ENCODE measurements at regions not wholly inside any gene's neighbourhood (a gene's known extent, or its start where the extent isn't known, plus 50 kb on each side); places are given as distances from the start of the nearest gene placed in this dataset.
A peak's percentile ranks its signal among the peaks of the same experiment; 100 is the strongest.
"Not testable (repeated sequence)": the region's sequence is repeated elsewhere in the genome, so short reads cannot be mapped to it uniquely, and the experiment has no call there.

GRCh38 chr7:68248973-68249372 is 1252.3 kb downstream of the TYW1 start:
- ChIA-PET CTCF (ENCODE audit: partially characterized antibody) (no interaction called here), POLR2A (ENCODE audit: partially characterized antibody) (no interaction called here)
- H3K36me3 Mint-ChIP-seq, result no peaks in the 10 kb centered on the region
- H3K27me3 ChIP-seq (ENCODE audit: insufficient read depth, low read length), result no peaks in the 10 kb centered on the region
- peaks cover 0 to 2% (median under 1%) of the 10 kb centered on the region in 4 donors for H3K4me1 Mint-ChIP-seq
- peaks cover 6 to 27% (median 19%) of the 10 kb centered on the region in 8 donors for H3K9me3 Mint-ChIP-seq
- no peak overlapping the region for H3K4me3 Mint-ChIP-seq
- H3K27ac Mint-ChIP-seq, result no peak overlapping the region
- intact Hi-C loops (cut with micrococcal nuclease), result no loop called here
- H3K9me3 ChIP-seq (ENCODE audit: control insufficient read depth in 1 of 2, low read length in 2 of 2), result no peaks in the 10 kb centered on the region
- no peaks in the 10 kb centered on the region for H3K27me3 Mint-ChIP-seq
- H3K4me1 ChIP-seq (ENCODE audit: insufficient read depth, low read length), result no peaks in the 10 kb centered on the region
- no peak overlapping the region for H3K4me3 ChIP-seq (ENCODE audit: low read length in 2 of 2)
- H3K36me3 ChIP-seq (ENCODE audit: insufficient read depth, low read length), result no peaks in the 10 kb centered on the region
- H3K27ac ChIP-seq (ENCODE audit: low read depth, low read length), result no peak overlapping the region
- DNase-seq, result no peak

GRCh38 chr7:68249611-68250010 is 1253.0 kb downstream of the TYW1 start:
- Histone ChIP-seq H3K4me1 (ENCODE audit: insufficient read depth, low read length) (no peaks in the 10 kb centered on the region), H3K9me3 (ENCODE audit: control insufficient read depth in 1 of 2, low read length in 2 of 2) (no peaks in the 10 kb centered on the region), H3K27ac (ENCODE audit: low read depth, low read length) (no peak overlapping the region), H3K36me3 (ENCODE audit: insufficient read depth, low read length) (no peaks in the 10 kb centered on the region), H3K4me3 (ENCODE audit: low read length in 2 of 2) (no peak overlapping the region), H3K27me3 (ENCODE audit: insufficient read depth, low read length) (no peaks in the 10 kb centered on the region)
- Mint-ChIP-seq H3K4me1 (peaks cover 0 to 2% (median under 1%) of the 10 kb centered on the region in 4 donors), H3K36me3 (no peaks in the 10 kb centered on the region), H3K27ac (no peak overlapping the region), H3K9me3 (peaks cover 6 to 27% (median 18%) of the 10 kb centered on the region in 8 donors), H3K27me3 (no peaks in the 10 kb centered on the region), H3K4me3 (peak overlapping the region in 1 of 8 donors; percentile 31)
- intact Hi-C loops (cut with micrococcal nuclease), result no loop called here
- no peak for DNase-seq
- CTCF ChIA-PET (ENCODE audit: partially characterized antibody), result no interaction called here
- POLR2A ChIA-PET (ENCODE audit: partially characterized antibody), result no interaction called here

DNA sequence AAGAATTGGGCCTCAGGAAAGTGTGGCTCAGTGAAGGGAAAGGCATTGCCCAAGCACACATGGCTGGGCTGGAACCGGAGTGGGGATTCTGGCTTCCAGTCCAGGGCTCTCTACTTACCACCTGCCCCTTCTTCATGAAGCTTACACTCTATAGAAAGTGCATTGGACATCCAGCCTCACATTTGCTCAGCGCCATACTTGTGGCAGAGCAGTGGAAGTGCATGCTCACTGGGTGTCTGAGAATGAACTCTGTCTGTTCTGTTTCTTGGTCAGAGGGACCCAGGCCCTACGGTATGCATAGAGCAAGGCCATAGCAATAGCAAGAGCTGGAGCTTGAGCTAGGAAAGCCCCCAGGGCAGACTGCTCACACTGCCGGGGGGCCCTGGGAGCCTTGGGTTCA is 1253.5 kb downstream of the TYW1 start:
- intact Hi-C loops (cut with micrococcal nuclease), result no loop called here
- Mint-ChIP-seq H3K4me3 (no peak overlapping the region), H3K27ac (no peak overlapping the region), H3K36me3 (no peaks in the 10 kb centered on the region), H3K27me3 (no peaks in the 10 kb centered on the region), H3K4me1 (peaks cover 0 to 2% (median under 1%) of the 10 kb centered on the region in 4 donors), H3K9me3 (peaks cover 6 to 28% (median 16%) of the 10 kb centered on the region in 8 donors)
- Histone ChIP-seq H3K27ac (ENCODE audit: low read depth, low read length) (no peak overlapping the region), H3K9me3 (ENCODE audit: control insufficient read depth in 1 of 2, low read length in 2 of 2) (no peaks in the 10 kb centered on the region), H3K4me3 (ENCODE audit: low read length in 2 of 2) (no peak overlapping the region), H3K36me3 (ENCODE audit: insufficient read depth, low read length) (no peaks in the 10 kb centered on the region), H3K4me1 (ENCODE audit: insufficient read depth, low read length) (no peaks in the 10 kb centered on the region), H3K27me3 (ENCODE audit: insufficient read depth, low read length) (no peaks in the 10 kb centered on the region)
- ChIA-PET POLR2A (ENCODE audit: partially characterized antibody) (no interaction called here), CTCF (ENCODE audit: partially characterized antibody) (no interaction called here)
- DNase-seq, result no peak

DNA sequence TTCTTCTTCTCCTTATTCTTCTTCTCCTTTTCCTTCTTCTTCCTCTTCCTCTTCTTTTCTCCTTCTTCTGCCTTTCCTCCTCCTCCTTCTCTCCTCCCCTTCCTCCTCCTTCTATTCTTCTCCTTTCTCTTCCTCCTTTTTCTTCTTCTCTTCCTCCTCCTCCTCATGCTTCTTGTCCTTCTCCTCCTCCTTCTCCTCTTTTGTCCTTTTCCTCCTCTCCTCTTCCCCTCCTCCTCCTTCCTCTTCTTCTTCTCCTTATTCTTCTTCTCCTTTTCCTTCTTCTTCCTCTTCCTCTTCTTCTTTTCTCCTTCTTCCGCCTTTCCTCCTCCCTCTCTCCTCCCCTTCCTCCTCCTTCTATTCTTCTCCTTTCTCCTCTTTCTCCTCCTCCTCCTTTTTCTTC is 1258.2 kb downstream of the TYW1 start:
- DNase-seq; H3K4me1 ChIP-seq (ENCODE audit: insufficient read depth, low read length); H3K4me3 Mint-ChIP-seq; CTCF ChIA-PET (ENCODE audit: partially characterized antibody); POLR2A ChIA-PET (ENCODE audit: partially characterized antibody); H3K36me3 ChIP-seq (ENCODE audit: insufficient read depth, low read length); H3K4me3 ChIP-seq (ENCODE audit: low read length in 2 of 2); intact Hi-C loops (cut with micrococcal nuclease); H3K27me3 Mint-ChIP-seq; H3K9me3 ChIP-seq (ENCODE audit: control insufficient read depth in 1 of 2, low read length in 2 of 2); H3K36me3 Mint-ChIP-seq; H3K27ac ChIP-seq (ENCODE audit: low read depth, low read length); H3K4me1 Mint-ChIP-seq; H3K27me3 ChIP-seq (ENCODE audit: insufficient read depth, low read length); H3K27ac Mint-ChIP-seq: not testable (repeated sequence)
- peaks cover 0 to 23% (median 7%) of the 10 kb centered on the region in 8 donors for H3K9me3 Mint-ChIP-seq

DNA sequence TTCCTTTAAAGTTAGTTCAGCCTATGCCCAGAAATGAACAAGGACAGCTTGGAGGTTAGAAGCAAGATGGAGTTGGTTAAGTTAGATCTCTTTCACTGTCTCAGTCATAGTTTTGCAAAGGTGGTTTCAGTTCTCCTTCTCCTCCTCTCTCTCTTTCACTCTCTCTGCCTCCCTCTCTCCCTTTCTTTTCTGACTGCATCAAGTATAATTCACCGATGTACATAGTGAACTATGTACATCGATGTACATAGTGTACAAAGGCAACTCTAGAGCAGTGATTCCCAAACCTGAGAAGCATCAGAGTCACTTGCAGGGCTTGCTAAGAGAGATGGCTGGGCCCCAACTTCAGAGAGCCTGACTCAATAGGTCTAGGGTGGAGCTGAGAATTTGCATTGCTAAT is 1259.7 kb downstream of the TYW1 start:
- DNase-seq, result no peak
- intact Hi-C loops (cut with micrococcal nuclease), result no loop called here
- no peak overlapping the region for H3K27ac Mint-ChIP-seq
- H3K4me3 ChIP-seq (ENCODE audit: low read length in 2 of 2), result no peak overlapping the region
- no peak overlapping the region for H3K4me3 Mint-ChIP-seq
- H3K4me1 ChIP-seq (ENCODE audit: insufficient read depth, low read length), result no peaks in the 10 kb centered on the region
- no peaks in the 10 kb centered on the region for H3K27me3 ChIP-seq (ENCODE audit: insufficient read depth, low read length)
- no peaks in the 10 kb centered on the region for H3K4me1 Mint-ChIP-seq
- no peak overlapping the region for H3K27ac ChIP-seq (ENCODE audit: low read depth, low read length)
- H3K36me3 ChIP-seq (ENCODE audit: insufficient read depth, low read length), result no peaks in the 10 kb centered on the region
- peaks cover 4 to 22% (median 11%) of the 10 kb centered on the region in 8 donors for H3K9me3 Mint-ChIP-seq
- no peaks in the 10 kb centered on the region for H3K27me3 Mint-ChIP-seq
- no peaks in the 10 kb centered on the region for H3K36me3 Mint-ChIP-seq
- H3K9me3 ChIP-seq (ENCODE audit: control insufficient read depth in 1 of 2, low read length in 2 of 2), result no peaks in the 10 kb centered on the region
- POLR2A ChIA-PET (ENCODE audit: partially characterized antibody), result no interaction called here
- CTCF ChIA-PET (ENCODE audit: partially characterized antibody), result no interaction called here

GRCh38 chr7:68258609-68259008 is 1262.0 kb downstream of the TYW1 start:
- intact Hi-C loops (cut with micrococcal nuclease), result no loop called here
- Histone ChIP-seq H3K9me3 (ENCODE audit: control insufficient read depth in 1 of 2, low read length in 2 of 2) (no peaks in the 10 kb centered on the region), H3K4me1 (ENCODE audit: insufficient read depth, low read length) (no peaks in the 10 kb centered on the region), H3K27me3 (ENCODE audit: insufficient read depth, low read length) (no peaks in the 10 kb centered on the region), H3K27ac (ENCODE audit: low read depth, low read length) (no peak overlapping the region), H3K4me3 (ENCODE audit: low read length in 2 of 2) (no peak overlapping the region), H3K36me3 (ENCODE audit: insufficient read depth, low read length) (no peaks in the 10 kb centered on the region)
- Mint-ChIP-seq H3K36me3 (no peaks in the 10 kb centered on the region), H3K4me3 (no peak overlapping the region), H3K27me3 (no peaks in the 10 kb centered on the region), H3K27ac (no peak overlapping the region), H3K9me3 (peaks cover 6 to 24% (median 12%) of the 10 kb centered on the region in 8 donors), H3K4me1 (no peaks in the 10 kb centered on the region)
- CTCF ChIA-PET (ENCODE audit: partially characterized antibody), result no interaction called here
- DNase-seq, result no peak
- POLR2A ChIA-PET (ENCODE audit: partially characterized antibody), result no interaction called here

DNA sequence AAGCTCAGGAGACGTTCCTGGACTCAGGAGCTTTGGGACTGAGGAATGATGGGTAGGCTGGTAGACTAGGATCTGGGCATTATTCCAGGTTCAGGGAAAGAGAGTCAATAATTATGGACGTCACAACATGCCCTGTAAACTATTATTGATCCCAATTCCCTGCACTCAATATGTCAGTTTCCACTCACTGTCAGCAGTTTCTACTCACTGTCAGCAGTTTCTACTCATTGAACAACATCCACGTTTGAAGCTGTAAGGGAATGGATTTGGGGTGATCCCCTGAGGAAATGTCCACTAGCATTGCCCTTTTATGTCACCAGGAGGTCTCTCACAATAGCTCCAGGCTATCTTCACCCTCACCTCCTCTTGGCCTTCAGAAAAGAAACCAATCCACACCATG is 1268.6 kb downstream of the TYW1 start:
- no peaks in the 10 kb centered on the region for H3K27me3 ChIP-seq (ENCODE audit: insufficient read depth, low read length)
- H3K4me1 ChIP-seq (ENCODE audit: insufficient read depth, low read length), result no peaks in the 10 kb centered on the region
- Mint-ChIP-seq H3K36me3 (no peaks in the 10 kb centered on the region), H3K4me1 (no peaks in the 10 kb centered on the region), H3K27me3 (no peaks in the 10 kb centered on the region), H3K9me3 (peaks cover 2 to 54% (median 30%) of the 10 kb centered on the region in 8 donors), H3K27ac (no peak overlapping the region), H3K4me3 (peak overlapping the region in 1 of 8 donors; percentile 16)
- no peak overlapping the region for H3K27ac ChIP-seq (ENCODE audit: low read depth, low read length)
- intact Hi-C loops (cut with micrococcal nuclease), result no loop called here
- CTCF ChIA-PET (ENCODE audit: partially characterized antibody), result no interaction called here
- no peak overlapping the region for H3K4me3 ChIP-seq (ENCODE audit: low read length in 2 of 2)
- H3K9me3 ChIP-seq (ENCODE audit: control insufficient read depth in 1 of 2, low read length in 2 of 2), result no peaks in the 10 kb centered on the region
- DNase-seq, result no peak
- POLR2A ChIA-PET (ENCODE audit: partially characterized antibody), result no interaction called here
- H3K36me3 ChIP-seq (ENCODE audit: insufficient read depth, low read length), result no peaks in the 10 kb centered on the region

DNA sequence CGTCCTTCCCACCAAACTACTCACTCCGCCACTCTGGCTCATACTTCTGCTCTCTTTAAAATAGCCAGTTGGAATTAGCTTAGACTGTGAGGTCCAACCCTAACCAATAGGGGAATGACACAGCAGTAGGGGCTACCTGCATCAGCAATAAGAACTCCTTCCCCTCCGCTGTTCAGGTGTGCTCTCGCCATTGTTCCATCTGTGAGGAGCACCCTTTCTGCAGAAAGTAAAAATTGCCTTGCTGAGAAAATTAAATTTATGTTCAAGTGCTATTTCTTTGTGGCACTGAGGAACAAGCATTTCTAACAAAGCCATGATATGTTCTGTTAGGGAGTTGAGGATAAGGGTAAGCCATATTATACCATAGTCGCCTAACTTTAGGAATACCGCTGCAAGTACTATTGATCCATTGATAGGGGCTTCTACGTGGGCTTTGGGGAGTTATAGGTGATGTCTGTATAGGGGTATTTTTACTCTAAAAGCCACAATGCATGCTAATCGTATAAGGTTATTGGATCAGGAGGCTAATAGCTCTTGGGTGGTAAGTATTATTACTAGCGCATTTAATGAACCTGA is 1269.5 kb downstream of the TYW1 start:
- intact Hi-C loops (cut with micrococcal nuclease), result no loop called here
- H3K9me3 ChIP-seq (ENCODE audit: control insufficient read depth in 1 of 2, low read length in 2 of 2), result no peaks in the 10 kb centered on the region
- H3K36me3 ChIP-seq (ENCODE audit: insufficient read depth, low read length), result no peaks in the 10 kb centered on the region
- no peak overlapping the region for H3K4me3 ChIP-seq (ENCODE audit: low read length in 2 of 2)
- POLR2A ChIA-PET (ENCODE audit: partially characterized antibody), result no interaction called here
- Mint-ChIP-seq H3K36me3 (no peaks in the 10 kb centered on the region), H3K9me3 (peaks cover 2 to 46% (median 24%) of the 10 kb centered on the region in 8 donors), H3K27me3 (no peaks in the 10 kb centered on the region), H3K4me1 (no peaks in the 10 kb centered on the region), H3K4me3 (no peak overlapping the region), H3K27ac (no peak overlapping the region)
- CTCF ChIA-PET (ENCODE audit: partially characterized antibody), result no interaction called here
- no peak for DNase-seq
- no peaks in the 10 kb centered on the region for H3K27me3 ChIP-seq (ENCODE audit: insufficient read depth, low read length)
- H3K27ac ChIP-seq (ENCODE audit: low read depth, low read length), result no peak overlapping the region
- H3K4me1 ChIP-seq (ENCODE audit: insufficient read depth, low read length), result no peaks in the 10 kb centered on the region
